NOMO-1 (cell line): ENCODE measurements at regions not wholly inside any gene's neighbourhood (a gene's known extent, or its start where the extent isn't known, plus 50 kb on each side); places are given as distances from the start of the nearest gene placed in this dataset.

ENCODE experiments used
- DNase-seq, 2 experiments: peaks; one replicate each; lab custom pipeline; 2025; ENCODE audit not compliant: unreplicated experiment in 2 of 2; lab: John Stamatoyannopoulos, UW

DNA sequence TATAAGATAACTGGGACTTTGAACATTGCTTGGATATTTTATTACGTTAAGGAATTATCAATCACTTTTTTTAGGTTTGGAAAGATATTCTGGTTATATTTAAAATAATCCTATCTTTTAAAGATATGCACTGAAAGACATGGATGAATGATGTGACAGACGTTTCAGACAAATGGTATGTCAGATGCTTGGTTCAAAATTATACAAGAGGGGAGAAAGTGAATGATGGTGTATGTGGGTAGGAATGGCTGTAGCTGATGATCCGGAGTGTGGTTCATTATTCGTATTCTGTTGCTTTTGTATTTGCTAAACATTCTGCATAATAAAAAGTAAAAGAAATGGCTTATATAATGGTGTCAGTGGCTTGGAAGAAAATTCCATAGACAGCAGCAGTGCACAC, 51.0 kb upstream of the SNRPB2 start:
- DNase-seq, result no peak

DNA sequence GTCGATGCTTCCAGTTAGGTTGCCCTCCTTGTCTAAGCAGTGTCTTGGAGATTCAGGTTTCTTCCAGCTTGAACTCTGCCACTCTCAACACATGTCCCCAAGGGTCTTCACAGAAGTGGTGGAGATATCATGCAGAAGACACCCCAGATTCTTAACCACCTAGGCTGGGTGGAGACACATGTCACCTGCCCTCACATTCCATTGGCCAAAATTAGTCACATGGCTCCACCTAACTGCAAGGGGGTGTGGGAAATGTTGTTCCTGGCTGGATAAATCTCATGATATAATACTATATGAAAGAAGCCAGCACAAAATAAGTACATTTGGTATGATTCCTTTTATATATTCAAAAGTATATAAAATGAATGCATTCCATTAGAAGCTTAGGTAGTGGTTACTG, 52.9 kb upstream of the SNRPB2 start:
- no peak for DNase-seq

DNA sequence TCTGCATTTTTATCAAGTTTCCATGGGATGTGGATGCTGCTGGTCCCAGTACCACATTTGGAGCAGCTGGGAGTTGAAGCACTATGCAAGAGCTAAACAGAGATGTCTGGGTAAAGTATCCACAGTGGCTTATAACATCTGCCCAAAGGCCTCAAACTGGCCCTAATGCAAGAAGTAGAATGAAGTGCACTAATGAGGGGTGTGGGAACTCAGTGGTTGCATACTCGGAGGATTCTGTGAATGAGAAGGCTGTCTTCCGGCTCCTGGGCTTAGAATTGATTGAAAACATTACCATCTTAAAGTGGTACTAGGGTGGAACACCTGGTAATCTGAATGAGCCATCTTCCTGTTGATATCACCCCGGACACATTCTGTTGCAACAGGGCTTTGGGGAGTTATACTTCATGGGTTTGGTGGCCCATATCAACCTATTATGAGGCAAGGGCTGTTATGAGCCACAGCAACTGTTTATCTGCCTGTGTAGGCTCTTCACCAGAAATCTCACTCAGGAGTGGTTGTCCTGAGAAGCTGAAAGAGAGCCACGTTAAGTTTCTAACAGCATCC, 54.7 kb upstream of the SNRPB2 start:
- no peak for DNase-seq

DNA sequence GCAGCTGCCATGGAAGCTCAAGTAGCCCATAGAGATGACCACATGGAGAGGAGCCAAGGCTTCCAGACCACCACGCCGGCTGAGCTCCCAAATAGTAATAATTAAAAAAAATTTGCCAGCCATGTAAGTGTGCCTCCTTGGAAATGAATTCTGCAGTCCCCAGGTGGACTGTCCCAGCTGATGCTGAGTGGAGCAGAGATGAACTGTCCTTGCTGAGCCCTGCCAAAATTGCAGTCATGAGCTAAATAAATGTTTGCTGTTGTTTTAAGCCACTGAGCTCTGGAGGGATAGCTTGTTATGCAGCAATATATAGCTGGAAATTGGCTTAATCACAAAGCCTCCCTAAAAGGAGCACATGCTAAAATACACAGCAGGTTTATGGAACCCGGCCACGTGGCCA, 55.6 kb upstream of the SNRPB2 start:
- no peak for DNase-seq

DNA sequence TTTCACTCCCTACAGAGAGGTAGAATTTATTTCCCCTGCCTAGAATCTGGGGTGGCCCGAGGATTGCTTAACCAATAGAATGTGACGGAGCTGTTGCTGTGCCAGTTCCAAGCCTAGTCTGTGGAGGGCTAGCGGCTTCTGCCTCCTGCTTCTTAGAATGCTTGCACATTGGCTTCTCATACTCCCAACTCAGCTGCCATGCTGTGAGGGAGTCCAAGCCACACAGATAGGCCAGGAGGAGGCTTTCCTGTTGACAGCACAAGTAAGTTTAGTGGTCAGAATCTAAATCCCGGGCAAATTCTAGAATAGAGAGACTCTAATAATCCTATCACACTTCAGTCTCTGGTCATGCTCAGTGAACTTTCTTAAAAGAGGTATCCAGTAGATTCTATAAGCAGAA, 57.5 kb upstream of the SNRPB2 start:
- DNase-seq, result no peak

DNA sequence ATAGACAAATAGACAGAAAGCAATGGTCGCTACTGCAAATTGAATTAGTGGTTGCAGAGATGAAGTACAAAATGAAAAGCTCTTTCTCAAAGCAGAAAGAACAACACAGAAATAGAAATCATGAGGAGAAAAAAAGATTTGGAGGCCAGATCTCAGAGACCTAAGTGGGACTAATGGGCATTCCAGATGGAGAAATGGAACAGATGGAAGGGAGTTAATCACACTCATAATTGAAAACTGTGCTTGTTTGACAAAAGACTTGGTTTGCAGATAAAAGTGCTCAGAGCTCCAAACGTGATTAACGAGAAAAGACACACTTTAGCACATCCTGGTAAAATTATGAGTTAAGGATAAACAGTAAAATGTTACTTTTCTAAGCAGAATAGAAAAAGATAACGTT, 58.1 kb upstream of the SNRPB2 start:
- no peak for DNase-seq

DNA sequence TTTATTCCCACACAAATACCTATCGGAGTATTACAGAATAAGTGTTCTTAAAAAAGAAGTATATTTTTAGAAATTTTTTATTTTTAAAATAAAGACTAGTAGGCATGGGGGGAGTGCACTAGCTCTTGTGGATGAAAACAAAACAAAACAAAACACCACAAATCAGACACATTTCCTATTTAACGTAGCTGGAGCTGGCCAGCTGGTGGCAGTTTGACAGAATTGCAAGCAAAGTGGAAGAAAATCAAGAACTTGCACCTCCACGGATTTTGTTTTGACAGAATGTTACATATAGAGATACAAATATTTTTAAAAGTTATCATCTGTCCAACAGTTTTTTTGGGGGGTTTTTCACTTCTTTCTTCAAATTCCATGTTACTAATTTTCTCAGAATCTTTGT, 63.6 kb upstream of the SNRPB2 start:
- no peak for DNase-seq

DNA sequence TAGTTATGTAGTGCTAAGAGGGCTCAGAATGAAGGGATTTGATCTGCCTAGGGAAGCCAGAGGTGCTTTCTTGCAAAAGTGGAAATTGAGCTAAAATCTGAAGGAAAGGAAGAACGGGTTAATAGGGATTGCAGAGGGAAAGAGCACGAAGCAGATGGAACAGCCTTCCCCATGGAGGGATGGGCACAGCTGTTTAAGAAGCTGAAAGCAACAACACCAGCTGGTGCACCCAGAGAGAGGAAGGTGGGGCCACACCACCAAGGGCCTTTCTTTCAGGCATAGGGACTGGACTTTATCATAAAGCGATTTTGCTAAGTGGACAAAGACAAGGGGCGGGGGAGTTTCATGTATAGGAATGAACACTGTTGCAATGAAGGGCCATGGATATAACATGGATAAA, 65.8 kb upstream of the SNRPB2 start:
- no peak for DNase-seq

DNA sequence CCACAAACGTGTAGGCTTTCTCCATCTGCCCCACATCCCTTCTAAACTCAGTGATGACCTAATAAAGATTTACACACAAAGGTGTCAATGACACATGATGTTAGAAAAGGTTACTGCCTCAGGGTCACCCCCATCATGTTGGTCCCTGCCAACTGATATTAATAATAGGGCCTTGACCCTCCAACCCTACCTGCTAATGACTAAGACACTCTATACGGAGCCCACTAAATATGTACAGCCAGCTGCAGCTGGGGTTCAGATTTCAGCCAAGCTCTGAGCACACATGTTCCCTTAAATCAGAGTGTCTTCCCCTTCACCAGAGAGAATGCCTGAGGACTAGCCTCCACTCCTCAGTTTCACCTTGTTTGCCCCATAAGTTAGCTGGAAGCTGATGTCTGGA, 67.4 kb upstream of the SNRPB2 start:
- DNase-seq, result no peak

DNA sequence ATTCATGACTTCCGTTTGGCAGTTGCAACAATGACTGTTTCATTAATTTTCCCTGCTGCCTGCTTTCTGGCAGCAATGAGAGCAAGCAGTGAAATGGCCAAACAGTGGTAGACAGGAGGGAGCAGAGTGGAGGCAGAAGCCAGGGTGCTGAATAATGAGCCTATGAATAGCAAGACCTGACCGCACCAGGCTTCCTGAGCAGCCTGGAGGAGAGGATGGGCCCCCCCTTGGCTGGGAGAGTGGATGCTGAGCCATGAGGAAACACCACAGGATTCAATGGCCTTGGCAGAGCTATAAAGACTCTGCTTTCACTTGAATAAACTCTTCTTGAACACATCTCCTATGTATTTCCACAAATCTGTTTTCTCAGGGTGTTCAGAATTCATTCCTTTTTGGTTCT, 68.1 kb upstream of the SNRPB2 start:
- peak; percentile 30 to 58 for DNase-seq

DNA sequence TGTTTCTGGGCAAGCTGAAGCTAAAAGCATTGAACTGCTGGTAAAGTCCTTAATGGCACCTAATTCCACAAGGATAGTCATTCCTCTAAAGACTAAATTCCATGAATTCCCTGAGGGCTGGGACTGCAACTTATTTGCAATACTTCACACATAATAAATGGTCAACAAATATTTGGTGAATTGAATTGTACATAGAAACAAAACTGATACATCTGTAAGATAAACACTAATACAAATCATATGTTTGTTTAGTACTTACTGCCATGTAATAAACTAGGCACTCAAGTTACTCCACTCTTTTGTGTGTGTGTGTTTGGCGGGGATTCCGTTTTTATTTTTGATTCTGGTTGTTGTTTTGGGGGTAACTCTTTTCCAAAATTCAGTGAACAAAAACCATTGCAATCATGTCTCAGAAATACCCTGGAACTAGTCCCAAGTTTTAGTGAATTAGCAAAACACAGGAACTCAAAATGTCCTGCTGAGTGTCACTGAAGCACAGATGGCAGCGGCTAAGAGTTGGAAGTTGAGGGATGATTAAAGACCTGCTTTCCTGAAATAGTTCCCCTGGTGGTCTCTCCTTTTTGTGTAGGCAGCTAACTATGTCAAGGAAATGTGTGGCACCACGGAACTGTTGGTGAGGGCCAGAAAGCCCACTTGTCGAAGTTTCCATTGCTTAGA, 74.8 kb upstream of the SNRPB2 start:
- DNase-seq, result no peak

DNA sequence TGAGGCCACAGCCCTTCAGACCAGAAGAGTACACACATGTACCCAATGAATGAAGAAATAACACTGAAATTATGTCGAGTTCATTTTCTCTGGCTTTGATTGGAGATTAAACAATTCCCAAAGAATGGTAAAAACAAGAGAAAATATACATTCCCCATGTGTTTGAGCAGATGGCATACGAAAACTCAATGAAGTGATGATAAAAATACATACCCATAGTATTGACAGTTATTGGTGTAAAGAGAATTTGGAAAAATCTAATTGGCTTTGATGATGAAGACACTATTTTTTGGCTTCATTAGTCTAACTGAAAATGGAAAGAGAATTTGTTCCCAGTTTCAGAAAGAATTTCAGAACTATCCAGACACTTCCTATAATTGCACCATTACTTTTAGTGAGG, 76.6 kb upstream of the SNRPB2 start:
- no peak for DNase-seq

DNA sequence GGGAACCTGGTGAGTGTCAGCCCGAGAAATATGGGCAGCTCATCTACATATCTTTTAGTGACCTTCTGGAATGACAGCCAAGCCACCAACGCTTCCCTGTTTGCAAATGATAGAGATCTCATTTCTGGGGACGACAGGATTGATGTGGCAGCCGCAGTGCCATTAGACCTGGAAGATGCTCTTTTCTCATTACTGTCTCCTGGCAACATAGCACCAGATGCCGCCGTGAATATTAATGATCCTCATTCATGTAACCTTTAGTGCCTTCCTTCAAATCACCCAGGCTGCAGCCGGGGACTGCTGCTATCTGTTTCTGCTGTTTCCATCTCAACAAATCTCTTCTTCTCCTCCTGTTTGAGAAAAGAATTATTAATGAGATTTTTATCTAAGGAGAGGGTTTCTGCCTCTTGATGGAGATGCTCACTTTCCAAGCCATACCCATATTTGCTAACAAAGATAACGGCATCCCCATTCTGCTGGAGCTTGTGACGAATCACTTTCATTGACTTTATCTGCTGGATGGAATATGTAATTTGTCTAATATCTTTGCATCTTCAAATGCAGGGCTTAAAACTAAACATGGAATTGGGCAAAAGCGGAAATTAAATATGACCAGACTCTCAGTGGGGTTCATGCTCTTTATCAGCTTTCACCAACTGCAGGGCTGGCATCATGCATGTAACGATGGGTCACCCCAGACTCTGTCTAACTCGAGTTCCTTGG, 74.8 kb upstream of the KIF16B start:
- DNase-seq, result no peak

DNA sequence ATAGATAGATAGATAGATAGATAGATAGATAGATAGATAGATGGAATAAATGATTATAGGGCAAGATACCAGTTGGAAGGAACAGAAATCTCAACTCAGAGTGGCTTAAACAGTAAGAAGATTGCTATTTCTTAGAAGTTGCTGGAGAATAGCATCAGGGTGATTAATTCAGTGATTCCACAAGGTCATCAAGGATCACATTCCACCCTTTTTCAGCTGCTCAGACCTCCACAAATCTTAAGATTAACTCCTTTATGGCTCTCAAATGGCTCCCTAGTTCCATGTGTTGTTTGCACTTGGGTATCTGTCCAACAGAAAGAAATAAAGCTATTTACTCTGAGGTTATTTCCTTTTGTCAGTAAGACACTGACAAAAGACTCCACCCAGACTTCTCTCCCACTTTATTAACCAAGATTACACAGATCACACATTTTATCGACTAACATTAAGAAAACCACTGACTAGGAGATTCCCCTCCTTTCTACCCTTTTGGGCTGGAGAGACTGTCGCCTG, 68.3 kb upstream of the KIF16B start:
- no peak for DNase-seq

DNA sequence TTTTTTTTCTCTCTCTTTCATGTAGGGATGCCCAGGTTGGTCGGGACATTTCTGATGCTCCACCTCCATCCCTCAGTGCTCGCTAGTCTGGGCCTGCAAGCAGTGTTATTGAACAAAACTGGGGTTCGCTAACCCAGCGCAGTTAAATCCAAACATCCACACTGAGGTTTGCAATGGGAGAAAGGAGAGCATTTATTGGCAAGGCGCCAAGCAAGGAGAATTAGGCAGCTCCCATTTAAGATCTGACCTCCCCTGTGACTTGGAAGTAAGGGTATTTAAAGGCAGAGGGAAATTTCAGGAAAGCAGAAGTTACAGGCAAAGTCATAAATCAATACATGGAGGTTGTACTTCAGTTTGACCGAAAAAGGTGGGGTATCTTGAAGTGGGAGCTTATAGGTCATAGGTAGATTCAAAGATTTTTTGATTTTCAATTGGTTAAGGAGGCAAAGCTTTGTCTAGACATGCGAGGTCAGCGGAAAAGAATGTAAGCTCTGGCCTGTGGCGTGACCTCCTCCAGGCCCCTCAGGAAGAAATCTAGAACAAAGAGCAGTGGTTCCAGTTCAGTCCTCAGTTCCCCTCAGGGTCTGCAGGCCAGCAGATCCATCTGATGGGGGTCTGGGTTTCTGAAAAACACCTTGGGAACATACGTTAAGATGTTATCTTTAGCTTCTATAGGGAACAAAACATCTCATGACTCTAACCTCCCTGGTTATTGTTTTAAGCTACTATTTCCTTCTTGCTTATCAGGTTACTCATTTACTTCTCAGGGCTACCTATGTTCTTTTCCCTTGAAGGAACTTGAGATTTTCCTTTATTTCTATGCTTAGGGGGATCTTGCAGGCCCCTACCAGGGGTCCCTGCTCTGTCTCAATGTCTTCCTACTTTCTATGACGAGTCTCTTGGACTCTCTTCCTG, 66.0 kb upstream of the KIF16B start:
- DNase-seq, result peak in 1 of 2 experiments; percentile 12

DNA sequence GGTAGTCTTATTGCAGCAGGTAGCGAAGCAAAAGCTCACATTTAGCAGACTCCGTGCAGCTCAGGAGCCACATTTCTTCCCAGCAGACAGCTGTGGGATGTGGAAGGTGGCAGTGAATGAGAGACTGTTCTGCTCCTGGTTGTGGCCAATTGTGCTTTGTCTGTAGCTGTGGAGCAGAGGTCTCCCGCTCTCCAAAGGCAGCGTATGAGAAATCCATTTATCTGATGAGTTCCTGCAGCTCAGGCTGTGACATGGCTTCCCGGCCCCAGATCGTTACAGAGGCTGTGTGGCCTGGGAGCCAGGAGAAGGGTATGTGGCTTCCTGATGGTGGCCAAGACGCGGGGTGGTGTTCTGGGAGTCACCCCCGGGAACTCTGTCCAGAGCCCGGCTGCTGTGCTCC, 64.5 kb upstream of the KIF16B start:
- DNase-seq, result no peak

DNA sequence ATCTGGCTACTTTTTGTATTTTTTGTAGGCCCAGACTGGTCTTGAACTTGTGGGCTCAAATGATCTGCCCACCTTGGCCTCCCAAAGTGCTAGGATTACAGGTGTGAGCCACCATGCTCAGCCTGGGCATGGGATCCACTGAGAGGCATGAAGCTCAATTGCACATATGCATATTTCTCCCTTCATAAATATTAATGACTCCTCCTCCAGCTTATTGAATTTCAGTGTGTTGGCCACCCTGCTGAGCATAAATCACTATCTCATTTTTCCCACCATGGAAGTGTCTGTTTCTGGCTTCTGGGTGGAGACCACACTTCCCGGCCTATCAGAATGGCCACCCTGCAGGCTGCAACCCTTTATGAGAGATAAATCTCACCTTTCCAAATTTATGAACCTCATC, 53.6 kb upstream of the KIF16B start:
- DNase-seq, result no peak

DNA sequence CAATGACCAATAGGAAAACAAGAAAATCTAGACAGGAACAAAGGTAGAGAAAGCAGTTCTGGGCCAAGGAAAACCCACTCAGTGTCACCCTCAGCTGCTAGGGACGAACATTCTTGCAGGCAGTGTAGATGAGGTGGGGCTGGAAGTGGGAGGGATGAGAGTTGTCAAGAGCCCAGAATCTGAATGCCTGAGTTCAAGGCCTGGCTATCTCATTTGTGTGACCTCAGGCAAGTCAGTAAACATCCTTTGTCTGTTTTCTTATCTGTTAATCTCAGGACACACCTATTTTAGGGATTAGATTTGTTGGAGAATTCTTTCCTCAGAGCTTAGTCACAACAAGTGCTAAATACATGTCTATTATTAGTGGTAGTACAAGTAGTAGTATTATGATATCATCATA, 50.9 kb upstream of the KIF16B start:
- DNase-seq, result no peak
